C4-2B (cell line): ENCODE measurements at regions not wholly inside any gene's neighbourhood (a gene's known extent, or its start where the extent isn't known, plus 50 kb on each side); places are given as distances from the start of the nearest gene placed in this dataset.

ENCODE experiments used
- CTCF ChIP-seq: fragments of 450-650 bp; conservative IDR thresholded peaks from 2 replicates; pipeline ENCODE4 v1.5.1; 2017; ENCODE audit warnings: mild to moderate bottlenecking
- ZFX ChIP-seq: fragments of 450-650 bp; IDR thresholded peaks from 2 replicates; pipeline ENCODE4 v1.6.1; 2017

- no peak for TF ChIP-seq CTCF
- TF ChIP-seq ZFX = no peak
Measured at GRCh38 chr2:239523954-239524330, 123.1 kb upstream of the HDAC4 start.
